ENCODE measurements at regions not wholly inside any gene's neighbourhood (a gene's known extent, or its start where the extent isn't known, plus 50 kb on each side); places are given as distances from the start of the nearest gene placed in this dataset.
A peak's percentile ranks its signal among the peaks of the same experiment; 100 is the strongest.

DNA sequence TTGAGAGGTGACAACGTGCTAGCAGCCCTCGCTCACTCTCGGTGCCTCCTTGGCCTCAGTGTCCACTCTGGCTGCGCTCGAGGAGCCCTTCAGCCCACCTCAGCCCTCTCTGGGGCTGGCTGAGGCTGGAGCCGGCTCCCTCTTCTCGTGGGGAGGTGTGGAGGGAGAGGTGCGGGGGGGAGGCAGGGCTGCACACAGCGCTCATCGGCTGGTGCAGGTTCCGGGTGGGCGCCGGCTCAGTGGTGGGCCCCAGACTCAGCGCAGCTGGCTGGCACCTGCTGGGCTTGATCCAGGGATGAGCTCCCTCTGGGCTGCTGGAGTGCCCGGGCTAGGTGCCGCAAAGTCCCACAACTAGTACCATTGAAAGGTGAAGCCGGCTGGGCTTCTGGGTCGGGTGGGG, 957.8 kb upstream of the GJE1 start:
- Mint-ChIP-seq H3K4me1 (no peaks in the 10 kb centered on the region), H3K27ac (no peak overlapping the region)
- no peak for DNase-seq

DNA sequence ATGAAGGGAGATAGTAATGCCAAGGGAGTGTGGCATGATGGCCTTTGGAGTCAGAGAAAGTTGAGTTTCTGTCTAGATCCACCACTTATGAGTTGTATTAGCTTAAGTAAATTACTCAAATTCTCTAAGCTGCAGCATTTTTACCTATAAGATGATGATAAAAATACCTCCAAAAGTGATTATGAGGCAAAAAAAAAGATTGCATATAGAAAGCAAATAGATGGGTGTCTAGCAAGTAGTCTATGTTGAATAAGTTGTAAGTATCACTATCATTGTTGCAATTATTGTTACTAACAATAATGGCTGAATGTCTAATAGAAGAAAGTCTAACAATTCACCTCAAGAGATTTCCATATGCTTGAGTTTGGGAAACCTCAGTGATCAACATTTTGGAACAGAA, 959.2 kb upstream of the GJE1 start:
- Mint-ChIP-seq H3K27ac (no peak overlapping the region), H3K4me3 (no peak overlapping the region), H3K4me1 (no peaks in the 10 kb centered on the region), H3K9me3 (peaks cover 1% of the 10 kb centered on the region), H3K27me3 (no peaks in the 10 kb centered on the region), H3K36me3 (no peaks in the 10 kb centered on the region)
- no peak for DNase-seq
- CTCF ChIA-PET: no interaction called here

More for the DNA sequence above, 957.8 kb upstream of the GJE1 start:
- H3K27me3 Mint-ChIP-seq: no peaks in the 10 kb centered on the region
- peaks cover 1% of the 10 kb centered on the region for H3K9me3 Mint-ChIP-seq
- H3K36me3 Mint-ChIP-seq: no peaks in the 10 kb centered on the region
- no peak overlapping the region for H3K4me3 Mint-ChIP-seq
- CTCF ChIA-PET: no interaction called here

DNA sequence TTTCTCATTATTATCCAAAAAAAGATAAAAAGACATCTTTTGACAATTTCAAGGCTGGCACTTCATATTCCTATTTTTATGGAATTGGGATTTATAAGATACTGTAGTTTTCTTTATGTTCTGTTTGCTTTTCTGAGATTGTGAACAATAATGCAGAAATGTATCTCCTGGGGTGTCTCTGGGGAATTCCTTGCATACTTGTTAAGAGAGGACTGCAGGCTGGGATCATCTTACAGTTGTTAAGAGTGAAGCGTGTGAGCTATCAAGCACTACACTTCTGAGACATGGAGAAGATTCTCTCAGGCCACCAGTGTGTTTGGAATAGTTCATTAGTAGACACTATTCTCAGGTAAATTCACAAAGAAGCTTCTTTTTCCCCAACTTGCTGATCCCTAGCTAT, 963.3 kb upstream of the GJE1 start:
- no peak overlapping the region for H3K27ac Mint-ChIP-seq
- CTCF ChIA-PET: no interaction called here
- DNase-seq: no peak
- no peaks in the 10 kb centered on the region for H3K36me3 Mint-ChIP-seq
- H3K27me3 Mint-ChIP-seq: no peaks in the 10 kb centered on the region
- no peaks in the 10 kb centered on the region for H3K4me1 Mint-ChIP-seq
- no peaks in the 10 kb centered on the region for H3K9me3 Mint-ChIP-seq
- H3K4me3 Mint-ChIP-seq: no peak overlapping the region

DNA sequence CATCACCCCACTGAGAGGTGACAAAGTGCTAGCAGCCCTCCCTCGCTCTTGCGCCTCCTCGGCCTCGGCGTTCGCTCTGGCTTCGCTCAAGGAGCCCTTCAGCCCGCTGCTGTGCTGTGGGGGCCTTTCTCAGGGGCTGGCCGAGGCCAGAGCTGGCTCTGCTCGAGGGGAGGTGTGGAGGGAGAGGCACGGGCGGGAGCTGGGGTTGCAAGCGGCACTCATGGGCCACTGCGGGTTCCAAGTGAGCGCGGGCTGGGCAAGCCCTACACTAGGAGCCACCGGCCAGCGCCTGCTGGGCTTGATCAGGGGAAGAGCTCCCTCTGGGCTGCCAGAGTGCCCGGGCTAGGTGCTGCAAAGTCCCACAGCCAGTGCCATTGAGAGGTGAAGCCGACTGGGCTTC, 964.8 kb upstream of the GJE1 start:
- no peaks in the 10 kb centered on the region for H3K27me3 Mint-ChIP-seq
- H3K36me3 Mint-ChIP-seq: no peaks in the 10 kb centered on the region
- no peak for DNase-seq
- CTCF ChIA-PET: no interaction called here
- no peaks in the 10 kb centered on the region for H3K9me3 Mint-ChIP-seq
- no peak overlapping the region for H3K4me3 Mint-ChIP-seq
- H3K4me1 Mint-ChIP-seq: no peaks in the 10 kb centered on the region
- H3K27ac Mint-ChIP-seq: no peak overlapping the region

DNA sequence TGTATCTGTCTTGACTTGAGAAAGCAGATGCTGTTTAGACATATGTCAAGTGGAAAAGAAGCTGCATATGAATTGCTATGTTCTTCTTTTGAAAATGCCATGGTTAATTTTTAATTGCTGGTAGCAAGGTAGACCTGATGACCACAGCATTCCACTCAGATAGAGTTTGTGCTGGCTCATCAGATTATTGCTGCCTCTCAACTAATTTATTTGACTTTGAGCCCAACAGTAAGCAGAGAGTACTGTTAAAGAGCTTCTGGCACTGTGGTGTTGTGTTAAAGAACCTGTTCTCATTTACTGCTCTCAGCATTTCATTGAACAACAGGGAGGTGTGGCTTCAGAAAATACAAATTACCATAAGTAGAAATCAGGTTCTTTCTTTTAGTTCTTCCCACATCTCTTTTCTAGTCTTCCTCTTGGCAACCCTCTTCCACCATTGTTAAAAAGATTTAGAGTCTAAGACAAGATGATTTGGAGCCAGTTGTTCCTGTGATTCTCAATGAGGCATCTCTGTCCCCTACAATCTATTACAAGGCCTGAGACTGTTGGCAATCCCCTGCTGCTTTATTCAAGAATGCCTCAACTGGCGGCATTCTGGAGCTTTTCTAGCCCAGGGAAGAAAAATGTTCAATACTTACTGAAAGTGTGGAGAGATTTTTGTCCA, 967.6 kb upstream of the GJE1 start:
- no peaks in the 10 kb centered on the region for H3K4me1 Mint-ChIP-seq
- CTCF ChIA-PET: interaction anchor here (1.0 kb wide), 1 partner anchor 88 kb away, joined by 3 read pairs; no protein-coding TSS in a partner anchor
- H3K4me3 Mint-ChIP-seq: no peak overlapping the region

DNA sequence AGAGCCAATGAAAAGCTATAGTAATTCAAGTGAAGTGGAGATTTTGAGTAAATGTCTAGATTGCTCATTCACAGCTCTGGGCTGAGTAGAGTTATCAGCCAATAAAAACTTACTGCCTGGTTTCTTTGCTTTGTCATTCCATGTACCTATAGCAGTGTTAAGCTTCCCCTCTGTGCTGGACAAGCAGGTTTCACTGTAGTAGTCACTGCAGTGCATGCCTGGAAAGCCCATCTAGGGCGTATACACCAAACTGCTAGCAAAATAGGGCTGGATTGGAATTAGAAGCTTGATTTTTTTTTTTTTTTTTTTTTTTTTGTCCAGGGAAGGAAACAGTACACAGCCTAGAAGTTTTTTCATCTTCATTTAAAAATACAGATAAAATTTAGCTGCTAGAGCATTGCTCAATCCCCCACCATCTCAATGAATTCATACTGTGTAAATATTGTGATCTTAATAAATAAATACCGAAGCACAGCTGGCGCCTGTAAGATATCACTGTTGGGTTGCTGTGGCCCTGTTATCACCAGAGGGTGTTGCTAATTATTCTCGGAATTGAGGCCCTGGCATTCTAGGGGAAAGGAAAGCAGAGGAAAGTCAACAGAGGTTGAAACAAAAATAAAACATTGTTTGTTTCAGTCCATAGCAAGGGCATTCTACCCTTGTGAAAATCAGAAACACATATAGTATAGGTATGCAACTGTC, 968.5 kb upstream of the GJE1 start:
- Mint-ChIP-seq H3K4me1 (no peaks in the 10 kb centered on the region), H3K27me3 (no peaks in the 10 kb centered on the region), H3K36me3 (no peaks in the 10 kb centered on the region), H3K9me3 (no peaks in the 10 kb centered on the region), H3K27ac (no peak overlapping the region), H3K4me3 (no peak overlapping the region)
- CTCF ChIA-PET: interaction anchor here (1.0 kb wide), 1 partner anchor 87 kb away, joined by 3 read pairs; no protein-coding TSS in a partner anchor
- DNase-seq: no peak

More for the DNA sequence above, 967.6 kb upstream of the GJE1 start:
- no peaks in the 10 kb centered on the region for H3K9me3 Mint-ChIP-seq
- no peaks in the 10 kb centered on the region for H3K36me3 Mint-ChIP-seq
- no peaks in the 10 kb centered on the region for H3K27me3 Mint-ChIP-seq
- no peak overlapping the region for H3K27ac Mint-ChIP-seq
- DNase-seq: no peak

DNA sequence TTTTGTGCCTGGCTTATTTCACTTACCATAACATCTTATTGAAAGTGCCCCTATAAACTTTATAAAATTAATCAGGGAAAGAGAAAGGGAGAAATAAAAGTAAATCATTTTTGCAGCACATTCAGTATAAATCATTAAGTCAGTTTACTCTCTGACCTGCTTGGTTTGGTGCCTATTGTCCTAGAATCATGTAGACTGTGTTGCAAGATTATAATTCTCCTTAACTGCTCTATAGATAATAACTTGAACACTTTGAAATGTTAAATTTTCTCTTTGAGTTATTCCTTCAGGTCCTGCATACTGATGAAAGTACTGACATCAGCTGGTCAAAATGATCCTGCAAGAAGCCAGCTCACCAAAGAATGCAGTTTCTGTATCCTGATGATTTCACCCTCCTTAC, 969.6 kb upstream of the GJE1 start:
- DNase-seq: no peak
- H3K27ac Mint-ChIP-seq: no peak overlapping the region
- CTCF ChIA-PET: no interaction called here
- no peaks in the 10 kb centered on the region for H3K9me3 Mint-ChIP-seq
- H3K27me3 Mint-ChIP-seq: no peaks in the 10 kb centered on the region
- H3K4me3 Mint-ChIP-seq: no peak overlapping the region
- no peaks in the 10 kb centered on the region for H3K4me1 Mint-ChIP-seq
- no peaks in the 10 kb centered on the region for H3K36me3 Mint-ChIP-seq

DNA sequence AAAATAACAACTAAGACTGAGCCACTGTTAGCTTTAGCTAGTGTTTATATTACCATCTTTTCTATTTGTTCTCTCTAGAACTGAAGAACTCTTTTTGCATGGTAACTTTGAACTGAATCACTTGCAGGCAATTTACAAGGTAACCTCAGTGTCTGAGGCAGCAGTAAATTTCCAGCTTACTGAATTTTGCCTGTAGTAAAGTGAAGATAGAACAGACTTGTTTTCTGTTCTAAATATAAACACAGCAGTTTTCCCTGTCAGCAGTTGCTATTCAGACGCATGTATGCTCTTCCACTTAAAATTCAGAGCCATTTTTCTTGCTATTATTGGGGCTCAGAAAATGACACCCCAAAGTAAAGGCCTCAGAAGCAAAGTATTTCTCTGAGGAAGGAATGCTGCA, 974.0 kb upstream of the GJE1 start:
- Mint-ChIP-seq H3K4me1 (peaks cover 7% of the 10 kb centered on the region), H3K4me3 (no peak overlapping the region), H3K27me3 (no peaks in the 10 kb centered on the region), H3K36me3 (no peaks in the 10 kb centered on the region), H3K9me3 (peaks cover 4% of the 10 kb centered on the region), H3K27ac (no peak overlapping the region)
- CTCF ChIA-PET: no interaction called here
- no peak for DNase-seq

DNA sequence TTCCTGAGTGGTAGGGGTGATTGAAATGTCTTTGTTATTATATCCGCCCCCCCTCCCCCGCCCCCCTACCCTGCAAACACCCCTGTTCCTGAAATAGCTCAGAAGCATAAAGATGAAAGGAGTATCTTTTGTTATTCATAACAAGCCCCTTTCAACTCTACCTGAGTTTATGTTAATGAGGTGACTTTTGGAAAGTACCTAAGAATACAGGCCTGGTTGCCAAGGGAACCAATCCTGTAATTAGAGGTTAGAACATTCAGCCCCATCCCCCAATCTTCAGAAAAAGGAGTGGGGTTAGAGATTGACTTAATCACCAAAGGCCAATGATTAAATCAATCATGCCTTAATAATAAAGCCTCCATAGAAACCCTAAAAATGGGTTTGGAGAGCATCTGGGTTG, 979.2 kb upstream of the GJE1 start:
- no peaks in the 10 kb centered on the region for H3K27me3 Mint-ChIP-seq

DNA sequence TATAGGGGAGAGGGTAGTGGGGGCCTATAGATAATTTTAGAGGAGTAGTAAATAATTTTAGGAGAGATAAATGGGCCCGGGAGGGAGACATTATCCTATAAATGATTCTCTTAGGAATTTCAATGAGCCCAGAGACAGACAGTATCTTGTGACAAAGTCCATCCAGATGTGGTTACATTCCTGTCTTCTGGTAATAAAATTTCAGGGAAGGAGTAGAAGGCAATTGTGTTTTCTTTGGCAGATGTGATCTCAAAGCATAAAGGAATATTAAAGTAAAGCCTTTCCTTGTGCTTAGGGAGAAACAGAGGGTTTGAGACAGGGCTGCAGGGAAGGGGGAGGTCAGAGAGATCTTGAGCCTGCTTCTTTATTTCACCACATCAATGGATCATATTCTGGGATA, 979.8 kb upstream of the GJE1 start:
- CTCF ChIA-PET: no interaction called here
- no peaks in the 10 kb centered on the region for H3K36me3 Mint-ChIP-seq
- DNase-seq: no peak
- H3K27ac Mint-ChIP-seq: peak overlapping the region; percentile 29
- H3K4me1 Mint-ChIP-seq: peaks cover 24% of the 10 kb centered on the region
- no peaks in the 10 kb centered on the region for H3K27me3 Mint-ChIP-seq
- peaks cover 9% of the 10 kb centered on the region for H3K9me3 Mint-ChIP-seq
- H3K4me3 Mint-ChIP-seq: no peak overlapping the region

More for the DNA sequence above, 979.2 kb upstream of the GJE1 start:
- peak overlapping the region; percentile 62 for H3K27ac Mint-ChIP-seq
- H3K9me3 Mint-ChIP-seq: peaks cover 4% of the 10 kb centered on the region
- no peak overlapping the region for H3K4me3 Mint-ChIP-seq
- H3K36me3 Mint-ChIP-seq: no peaks in the 10 kb centered on the region
- CTCF ChIA-PET: no interaction called here
- DNase-seq: peak; percentile 34
- peaks cover 24% of the 10 kb centered on the region for H3K4me1 Mint-ChIP-seq

DNA sequence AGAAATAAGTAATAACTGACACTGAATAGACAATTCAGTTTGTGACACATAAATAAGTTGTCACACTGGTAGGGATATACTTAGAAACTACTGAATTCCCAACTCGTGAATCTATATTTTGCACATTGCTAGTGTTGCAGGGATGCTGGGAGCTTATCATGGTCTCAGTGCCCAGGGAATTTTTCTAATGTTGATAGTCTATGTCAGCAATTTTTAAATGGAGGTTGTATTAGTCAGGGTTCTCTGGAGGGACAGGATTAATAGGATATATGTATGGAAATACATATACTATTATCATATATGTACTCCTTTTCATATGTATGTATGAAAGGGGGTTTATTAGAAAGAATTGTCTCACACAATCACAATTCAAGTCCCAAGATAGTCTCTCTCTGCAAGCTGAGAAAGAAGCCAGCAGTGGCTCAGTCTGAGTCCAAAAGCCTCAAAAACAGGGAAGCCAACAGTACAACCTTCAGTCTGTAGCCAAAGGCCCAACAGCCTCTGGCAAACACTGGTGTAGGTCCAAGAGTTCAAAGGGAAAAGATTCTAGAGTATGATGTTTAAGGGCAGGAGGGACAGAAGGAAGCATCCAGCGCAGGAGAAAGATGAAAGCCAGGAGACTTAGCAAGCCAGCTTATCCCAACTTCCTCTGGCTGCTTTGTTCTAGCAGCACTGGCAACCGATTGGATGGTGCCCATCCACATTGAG, 980.9 kb upstream of the GJE1 start:
- no peak for DNase-seq
- CTCF ChIA-PET: no interaction called here
- peaks cover 24% of the 10 kb centered on the region for H3K4me1 Mint-ChIP-seq
- no peaks in the 10 kb centered on the region for H3K36me3 Mint-ChIP-seq
- H3K4me3 Mint-ChIP-seq: no peak overlapping the region
- H3K27me3 Mint-ChIP-seq: no peaks in the 10 kb centered on the region
- H3K27ac Mint-ChIP-seq: no peak overlapping the region
- H3K9me3 Mint-ChIP-seq: peaks cover 9% of the 10 kb centered on the region

DNA sequence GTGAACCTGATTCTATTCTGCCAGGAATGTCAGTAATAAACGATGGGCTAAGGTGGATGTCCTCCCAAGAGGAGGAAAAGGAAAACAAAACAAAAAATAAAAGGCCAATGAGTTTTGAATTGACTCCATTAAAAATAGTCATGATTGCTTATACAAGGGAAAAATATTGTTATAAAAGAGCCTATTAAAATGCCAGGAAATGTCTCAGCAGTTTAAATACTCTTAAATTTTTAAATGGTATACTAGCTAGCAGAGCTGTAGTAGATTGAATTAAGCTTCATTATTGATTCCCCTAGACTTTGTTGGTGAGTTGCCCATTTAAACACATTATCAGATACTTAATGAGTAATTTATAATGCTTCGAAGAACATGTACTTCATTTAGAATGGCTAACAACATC, 990.9 kb upstream of the GJE1 start:
- Mint-ChIP-seq H3K4me3 (no peak overlapping the region), H3K27me3 (no peaks in the 10 kb centered on the region), H3K4me1 (no peaks in the 10 kb centered on the region), H3K9me3 (no peaks in the 10 kb centered on the region), H3K36me3 (no peaks in the 10 kb centered on the region), H3K27ac (no peak overlapping the region)
- no peak for DNase-seq
- CTCF ChIA-PET: no interaction called here

DNA sequence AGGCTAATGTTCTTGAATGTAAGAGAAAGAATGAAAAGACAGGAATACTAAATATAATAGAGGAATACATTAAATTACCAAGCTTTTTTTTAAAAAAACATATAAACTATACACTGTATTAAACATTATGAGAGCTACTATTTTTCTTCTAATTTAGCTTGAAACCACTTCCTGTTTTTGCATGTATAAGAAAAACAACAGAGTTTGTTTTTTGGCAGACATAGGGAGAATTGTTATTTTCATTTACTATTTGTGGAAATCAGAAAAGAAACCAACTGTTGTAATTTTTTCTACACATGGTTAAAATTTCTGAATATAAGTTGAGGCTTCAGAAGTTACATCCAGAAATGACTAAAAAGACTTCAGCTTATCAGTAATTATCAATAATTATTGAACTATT, 991.8 kb upstream of the GJE1 start:
- H3K27me3 Mint-ChIP-seq: no peaks in the 10 kb centered on the region
- CTCF ChIA-PET: no interaction called here
- H3K27ac Mint-ChIP-seq: no peak overlapping the region
- H3K9me3 Mint-ChIP-seq: no peaks in the 10 kb centered on the region
- no peak overlapping the region for H3K4me3 Mint-ChIP-seq
- no peaks in the 10 kb centered on the region for H3K36me3 Mint-ChIP-seq
- no peaks in the 10 kb centered on the region for H3K4me1 Mint-ChIP-seq
- DNase-seq: no peak

DNA sequence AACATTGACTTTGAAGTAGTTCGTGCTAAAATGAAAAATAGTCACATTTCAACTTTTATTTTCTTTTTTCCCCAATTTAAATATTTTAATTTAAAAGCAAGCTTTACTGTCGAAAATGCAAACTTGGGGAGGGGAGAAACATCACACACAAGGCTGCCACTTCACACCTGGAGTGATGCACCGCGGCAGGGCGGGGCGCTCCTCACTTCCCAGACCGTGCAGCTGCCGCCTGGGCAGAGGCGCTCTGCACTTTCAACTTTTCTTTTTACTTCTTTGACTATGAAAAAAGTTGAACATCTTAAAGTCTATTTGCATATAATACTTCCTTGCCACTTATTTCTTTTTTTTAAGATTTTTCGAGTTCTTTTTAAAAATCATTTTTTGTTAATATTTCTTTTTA, 993.3 kb upstream of the GJE1 start:
- H3K27me3 Mint-ChIP-seq: no peaks in the 10 kb centered on the region
- no peak overlapping the region for H3K27ac Mint-ChIP-seq
- DNase-seq: no peak
- CTCF ChIA-PET: no interaction called here
- no peaks in the 10 kb centered on the region for H3K36me3 Mint-ChIP-seq
- H3K4me3 Mint-ChIP-seq: no peak overlapping the region
- no peaks in the 10 kb centered on the region for H3K4me1 Mint-ChIP-seq
- no peaks in the 10 kb centered on the region for H3K9me3 Mint-ChIP-seq

DNA sequence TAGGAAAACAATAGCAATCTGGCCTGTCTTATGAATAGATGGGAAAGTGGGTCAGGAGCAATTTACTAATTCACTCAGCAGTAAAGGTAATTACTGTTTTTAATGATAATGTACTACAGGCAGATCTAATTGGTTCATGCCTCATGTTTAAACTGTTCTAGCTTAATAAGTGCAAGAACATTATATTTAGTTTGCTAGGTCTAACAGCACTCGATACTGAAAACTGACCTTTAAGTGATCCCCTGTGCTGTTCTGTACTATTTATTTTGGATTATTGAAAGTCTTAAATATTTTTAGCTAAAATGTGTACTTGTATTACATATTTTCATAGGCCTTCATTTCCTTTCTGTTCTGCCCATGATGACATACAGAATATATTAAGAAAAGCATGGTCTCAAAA, 998.0 kb upstream of the GJE1 start:
- no peak overlapping the region for H3K4me3 Mint-ChIP-seq
- no peak for DNase-seq
- H3K27ac Mint-ChIP-seq: no peak overlapping the region
- no peaks in the 10 kb centered on the region for H3K4me1 Mint-ChIP-seq
- CTCF ChIA-PET: interaction anchor here (0.7 kb wide), 1 partner anchor 85 kb away, joined by 3 read pairs; no protein-coding TSS in a partner anchor
- H3K27me3 Mint-ChIP-seq: no peaks in the 10 kb centered on the region
- no peaks in the 10 kb centered on the region for H3K9me3 Mint-ChIP-seq
- no peaks in the 10 kb centered on the region for H3K36me3 Mint-ChIP-seq
